ENCODE measurements at regions not wholly inside any gene's neighbourhood (a gene's known extent, or its start where the extent isn't known, plus 50 kb on each side); places are given as distances from the start of the nearest gene placed in this dataset.

GRCh38 chr21:23138797-23139196 lies 2140.6 kb downstream of the NCAM2 start:
- TF ChIP-seq, protein P1, sequence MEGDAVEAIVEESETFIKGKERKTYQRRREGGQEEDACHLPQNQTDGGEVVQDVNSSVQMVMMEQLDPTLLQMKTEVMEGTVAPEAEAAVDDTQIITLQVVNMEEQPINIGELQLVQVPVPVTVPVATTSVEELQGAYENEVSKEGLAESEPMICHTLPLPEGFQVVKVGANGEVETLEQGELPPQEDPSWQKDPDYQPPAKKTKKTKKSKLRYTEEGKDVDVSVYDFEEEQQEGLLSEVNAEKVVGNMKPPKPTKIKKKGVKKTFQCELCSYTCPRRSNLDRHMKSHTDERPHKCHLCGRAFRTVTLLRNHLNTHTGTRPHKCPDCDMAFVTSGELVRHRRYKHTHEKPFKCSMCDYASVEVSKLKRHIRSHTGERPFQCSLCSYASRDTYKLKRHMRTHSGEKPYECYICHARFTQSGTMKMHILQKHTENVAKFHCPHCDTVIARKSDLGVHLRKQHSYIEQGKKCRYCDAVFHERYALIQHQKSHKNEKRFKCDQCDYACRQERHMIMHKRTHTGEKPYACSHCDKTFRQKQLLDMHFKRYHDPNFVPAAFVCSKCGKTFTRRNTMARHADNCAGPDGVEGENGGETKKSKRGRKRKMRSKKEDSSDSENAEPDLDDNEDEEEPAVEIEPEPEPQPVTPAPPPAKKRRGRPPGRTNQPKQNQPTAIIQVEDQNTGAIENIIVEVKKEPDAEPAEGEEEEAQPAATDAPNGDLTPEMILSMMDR (IDR thresholded peaks at IDR 0.05): no peak
- no peak for TF ChIP-seq POLR2A (IDR thresholded peaks at IDR 0.05)
